Upper lobe of left lung (tissue), 4 donors: ENCODE measurements at regions not wholly inside any gene's neighbourhood (a gene's known extent, or its start where the extent isn't known, plus 50 kb on each side); places are given as distances from the start of the nearest gene placed in this dataset.

Experiments used
- POLR2AphosphoS5 ChIP-seq, 2 donors: sonication (generic); formaldehyde crosslinking; IDR thresholded peaks; one replicate each; pipeline ENCODE4 v1.5.1; 2017; ENCODE audit warnings: antibody characterized with exemption in 2 of 2
- TF ChIP-seq, protein P1 (sequence below), 6 experiments: fragments of 450-650 bp in 4 of 6; fragments of 200-600 bp in 2 of 6; sonication (generic) in 2 of 6; IDR thresholded peaks; one replicate each; pipeline ENCODE4 v1.5.1; 2016 to 2019; ENCODE audit warnings: antibody characterized with exemption in 6 of 6

DNA sequence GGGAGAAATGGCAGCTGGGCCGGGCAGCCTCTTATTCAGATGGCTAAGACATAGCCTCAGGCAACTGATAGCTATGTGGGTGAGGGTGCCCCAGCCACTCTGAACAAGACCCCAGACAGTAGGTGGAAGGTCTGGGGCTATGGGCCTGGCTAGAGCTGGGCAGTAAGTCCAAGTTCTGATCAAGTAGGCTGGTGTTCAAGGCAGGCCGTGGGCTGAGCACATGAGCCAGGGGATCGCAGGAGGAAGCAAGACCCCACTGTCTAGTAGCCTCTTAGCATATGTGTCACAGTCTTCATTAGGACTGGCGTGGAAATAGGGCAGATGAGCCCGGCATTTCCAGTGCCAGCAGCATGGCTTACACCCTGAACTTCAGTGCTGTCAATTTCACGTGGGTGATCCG is 192.1 kb downstream of the ADAMTS15 start:
- TF ChIP-seq, protein P1, sequence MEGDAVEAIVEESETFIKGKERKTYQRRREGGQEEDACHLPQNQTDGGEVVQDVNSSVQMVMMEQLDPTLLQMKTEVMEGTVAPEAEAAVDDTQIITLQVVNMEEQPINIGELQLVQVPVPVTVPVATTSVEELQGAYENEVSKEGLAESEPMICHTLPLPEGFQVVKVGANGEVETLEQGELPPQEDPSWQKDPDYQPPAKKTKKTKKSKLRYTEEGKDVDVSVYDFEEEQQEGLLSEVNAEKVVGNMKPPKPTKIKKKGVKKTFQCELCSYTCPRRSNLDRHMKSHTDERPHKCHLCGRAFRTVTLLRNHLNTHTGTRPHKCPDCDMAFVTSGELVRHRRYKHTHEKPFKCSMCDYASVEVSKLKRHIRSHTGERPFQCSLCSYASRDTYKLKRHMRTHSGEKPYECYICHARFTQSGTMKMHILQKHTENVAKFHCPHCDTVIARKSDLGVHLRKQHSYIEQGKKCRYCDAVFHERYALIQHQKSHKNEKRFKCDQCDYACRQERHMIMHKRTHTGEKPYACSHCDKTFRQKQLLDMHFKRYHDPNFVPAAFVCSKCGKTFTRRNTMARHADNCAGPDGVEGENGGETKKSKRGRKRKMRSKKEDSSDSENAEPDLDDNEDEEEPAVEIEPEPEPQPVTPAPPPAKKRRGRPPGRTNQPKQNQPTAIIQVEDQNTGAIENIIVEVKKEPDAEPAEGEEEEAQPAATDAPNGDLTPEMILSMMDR (IDR thresholded peaks at IDR 0.05), result no peak
- no peak for TF ChIP-seq POLR2AphosphoS5 (IDR thresholded peaks at IDR 0.05)
